Hippocampal formation (tissue), 2 donors: ENCODE measurements at regions not wholly inside any gene's neighbourhood (a gene's known extent, or its start where the extent isn't known, plus 50 kb on each side); places are given as distances from the start of the nearest gene placed in this dataset.

Experiments used
- DNase-seq, 2 donors: peaks; one replicate each; lab custom pipeline; 2025; lab: John Stamatoyannopoulos, UW

- peak in 1 of 2 donors; percentile 26 for DNase-seq
Measured at GRCh38 chr9:110058304-110058953, 149.5 kb downstream of the C9orf152 start.

GRCh38 chr9:110059461-110059860 is 148.5 kb downstream of the C9orf152 start:
- no peak for DNase-seq

GRCh38 chr9:110064803-110065202 is 143.2 kb downstream of the C9orf152 start:
- no peak for DNase-seq

GRCh38 chr9:110065532-110065931 is 142.4 kb downstream of the C9orf152 start:
- no peak for DNase-seq

- DNase-seq = no peak
Measured at GRCh38 chr9:110066929-110067716, 140.8 kb downstream of the C9orf152 start.

- DNase-seq = no peak
Measured at GRCh38 chr9:110068212-110068611, 139.7 kb downstream of the C9orf152 start.

GRCh38 chr9:110069326-110070248 is 138.4 kb downstream of the C9orf152 start:
- DNase-seq = no peak

GRCh38 chr9:110072597-110073355 is 135.2 kb downstream of the C9orf152 start:
- no peak for DNase-seq

GRCh38 chr9:110073356-110073905 is 134.5 kb downstream of the C9orf152 start:
- no peak for DNase-seq

GRCh38 chr9:110076894-110077725 is 130.8 kb downstream of the C9orf152 start:
- DNase-seq = no peak

- no peak for DNase-seq
Measured at GRCh38 chr9:110077925-110078324, 130.0 kb downstream of the C9orf152 start.

- DNase-seq = no peak
Measured at GRCh38 chr9:110078604-110079003, 129.4 kb downstream of the C9orf152 start.

- DNase-seq = no peak
Measured at GRCh38 chr9:110081395-110081794, 126.6 kb downstream of the C9orf152 start.

- DNase-seq = no peak
Measured at GRCh38 chr9:110083866-110084265, 124.1 kb downstream of the C9orf152 start.

- no peak for DNase-seq
Measured at GRCh38 chr9:110086537-110086936, 121.4 kb downstream of the C9orf152 start.

GRCh38 chr9:110087605-110088004 is 120.4 kb downstream of the C9orf152 start:
- no peak for DNase-seq

- no peak for DNase-seq
Measured at GRCh38 chr9:110088099-110088498, 119.9 kb downstream of the C9orf152 start.

GRCh38 chr9:110089681-110090370 is 118.1 kb downstream of the C9orf152 start:
- DNase-seq = no peak

GRCh38 chr9:110092792-110093191 is 115.2 kb downstream of the C9orf152 start:
- no peak for DNase-seq

GRCh38 chr9:110093417-110093816 is 114.5 kb downstream of the C9orf152 start:
- DNase-seq = no peak
